ENCODE measurements at regions not wholly inside any gene's neighbourhood (a gene's known extent, or its start where the extent isn't known, plus 50 kb on each side); places are given as distances from the start of the nearest gene placed in this dataset.

GRCh38 chrX:79556800-79557199 lies 189.7 kb upstream of the ITM2A start:
- no peak overlapping the region for H3K4me2 ChIP-seq (ENCODE audit: insufficient read depth, low read length, poor library complexity, severe bottlenecking)
- H2AK5ac ChIP-seq (ENCODE audit: low read depth, low read length), result no peak overlapping the region
- H3K79me1 ChIP-seq (ENCODE audit: low read depth, low read length), result no peaks in the 10 kb centered on the region
- no peaks in the 10 kb centered on the region for H3K27me3 ChIP-seq (ENCODE audit: control insufficient read depth in 3 of 3, insufficient read depth in 3 of 3, low read depth in 1 of 3, low read length in 3 of 3)
- H3K14ac ChIP-seq (ENCODE audit: low read length), result no peak overlapping the region
- no peak overlapping the region for H3K18ac ChIP-seq (ENCODE audit: low read length)
- DNase-seq (ENCODE audit: low spot score), result no peak
- H2BK12ac ChIP-seq (ENCODE audit: low read length), result no peak overlapping the region
- H4K91ac ChIP-seq (ENCODE audit: low read depth, low read length, poor library complexity), result no peak overlapping the region
- H3K4me1 ChIP-seq (ENCODE audit: control insufficient read depth in 2 of 2, insufficient read depth in 1 of 2, low read depth in 1 of 2, low read length in 2 of 2), result no peaks in the 10 kb centered on the region
- no peak overlapping the region for H2BK120ac ChIP-seq (ENCODE audit: low read depth, low read length)
- no peaks in the 10 kb centered on the region for H3K36me3 ChIP-seq (replicated peaks in 1 of 2; ENCODE audit: control insufficient read depth in 2 of 2, insufficient read depth in 2 of 2, low read length in 2 of 2)
- H4K8ac ChIP-seq (ENCODE audit: low read depth, low read length), result no peak overlapping the region
- no peak overlapping the region for H2BK15ac ChIP-seq (ENCODE audit: low read length)
- no peak overlapping the region for H3K9ac ChIP-seq (ENCODE audit: low read depth, low read length, poor library complexity)
- no peak overlapping the region for H2BK5ac ChIP-seq (ENCODE audit: low read length)
- no peak overlapping the region for H3K23ac ChIP-seq (ENCODE audit: low read depth, low read length, poor library complexity)
- H2AFZ ChIP-seq (ENCODE audit: low read length), result no peak overlapping the region
- WGBS, 2 donors (ENCODE audit: extremely low coverage in 2 of 2, insufficient read length in 2 of 2, insufficient replicate concordance in 1 of 2), result no CpG with 5 or more reads among the region's 2 CpGs
- H3K27ac ChIP-seq (replicated peaks; ENCODE audit: low read length), result no peak overlapping the region
- H3K9me3 ChIP-seq (replicated peaks in 1 of 2; ENCODE audit: control insufficient read depth in 2 of 2, insufficient read depth in 1 of 2, low read depth in 1 of 2, low read length in 2 of 2), result no peaks in the 10 kb centered on the region
- no peak overlapping the region for H3K4ac ChIP-seq (ENCODE audit: low read length)
- no peak overlapping the region for H3K4me3 ChIP-seq (ENCODE audit: low read length in 2 of 2)

GRCh38 chrX:79530310-79531108 lies 163.4 kb upstream of the ITM2A start:
- no peaks in the 10 kb centered on the region for H3K9me3 ChIP-seq (replicated peaks in 1 of 2; ENCODE audit: control insufficient read depth in 2 of 2, insufficient read depth in 1 of 2, low read depth in 1 of 2, low read length in 2 of 2)
- no peak overlapping the region for H2AFZ ChIP-seq (ENCODE audit: low read length)
- no peak overlapping the region for H3K18ac ChIP-seq (ENCODE audit: low read length)
- no peaks in the 10 kb centered on the region for H3K79me1 ChIP-seq (ENCODE audit: low read depth, low read length)
- H4K91ac ChIP-seq (ENCODE audit: low read depth, low read length, poor library complexity), result no peak overlapping the region
- no peak overlapping the region for H2BK12ac ChIP-seq (ENCODE audit: low read length)
- H3K27me3 ChIP-seq (ENCODE audit: control insufficient read depth in 3 of 3, insufficient read depth in 3 of 3, low read depth in 1 of 3, low read length in 3 of 3), result no peaks in the 10 kb centered on the region
- no peak overlapping the region for H3K4me3 ChIP-seq (ENCODE audit: low read length in 2 of 2)
- H3K4me1 ChIP-seq (ENCODE audit: control insufficient read depth in 2 of 2, insufficient read depth in 1 of 2, low read depth in 1 of 2, low read length in 2 of 2), result no peaks in the 10 kb centered on the region
- no peak overlapping the region for H2BK15ac ChIP-seq (ENCODE audit: low read length)
- no CpG with 5 or more reads among the region's 27 CpGs for WGBS, 2 donors (ENCODE audit: extremely low coverage in 2 of 2, insufficient read length in 2 of 2, insufficient replicate concordance in 1 of 2)
- no peak overlapping the region for H3K9ac ChIP-seq (ENCODE audit: low read depth, low read length, poor library complexity)
- H3K27ac ChIP-seq (replicated peaks; ENCODE audit: low read length), result no peak overlapping the region
- H3K14ac ChIP-seq (ENCODE audit: low read length), result no peak overlapping the region
- H2BK5ac ChIP-seq (ENCODE audit: low read length), result no peak overlapping the region
- H3K4ac ChIP-seq (ENCODE audit: low read length), result no peak overlapping the region
- H2AK5ac ChIP-seq (ENCODE audit: low read depth, low read length), result no peak overlapping the region
- no peak overlapping the region for H3K23ac ChIP-seq (ENCODE audit: low read depth, low read length, poor library complexity)
- no peak for DNase-seq (ENCODE audit: low spot score)
- H4K8ac ChIP-seq (ENCODE audit: low read depth, low read length), result no peak overlapping the region
- H3K36me3 ChIP-seq (replicated peaks in 1 of 2; ENCODE audit: control insufficient read depth in 2 of 2, insufficient read depth in 2 of 2, low read length in 2 of 2), result no peaks in the 10 kb centered on the region
- no peak overlapping the region for H3K4me2 ChIP-seq (ENCODE audit: insufficient read depth, low read length, poor library complexity, severe bottlenecking)
- no peak overlapping the region for H2BK120ac ChIP-seq (ENCODE audit: low read depth, low read length)

- no peaks in the 10 kb centered on the region for H3K79me1 ChIP-seq (ENCODE audit: low read depth, low read length)
- H3K4ac ChIP-seq (ENCODE audit: low read length), result no peak overlapping the region
- WGBS, 2 donors (ENCODE audit: extremely low coverage in 2 of 2, insufficient read length in 2 of 2, insufficient replicate concordance in 1 of 2), result no CpG with 5 or more reads among the region's 2 CpGs
- H2BK5ac ChIP-seq (ENCODE audit: low read length), result no peak overlapping the region
- H2AK5ac ChIP-seq (ENCODE audit: low read depth, low read length), result no peak overlapping the region
- H3K9ac ChIP-seq (ENCODE audit: low read depth, low read length, poor library complexity), result no peak overlapping the region
- no peak overlapping the region for H2BK15ac ChIP-seq (ENCODE audit: low read length)
- no peak overlapping the region for H3K18ac ChIP-seq (ENCODE audit: low read length)
- no peak overlapping the region for H3K4me3 ChIP-seq (ENCODE audit: low read length in 2 of 2)
- no peak overlapping the region for H3K27ac ChIP-seq (replicated peaks; ENCODE audit: low read length)
- no peaks in the 10 kb centered on the region for H3K9me3 ChIP-seq (replicated peaks in 1 of 2; ENCODE audit: control insufficient read depth in 2 of 2, insufficient read depth in 1 of 2, low read depth in 1 of 2, low read length in 2 of 2)
- no peak overlapping the region for H4K8ac ChIP-seq (ENCODE audit: low read depth, low read length)
- H3K36me3 ChIP-seq (replicated peaks in 1 of 2; ENCODE audit: control insufficient read depth in 2 of 2, insufficient read depth in 2 of 2, low read length in 2 of 2), result no peaks in the 10 kb centered on the region
- H2BK12ac ChIP-seq (ENCODE audit: low read length), result no peak overlapping the region
- no peak overlapping the region for H2BK120ac ChIP-seq (ENCODE audit: low read depth, low read length)
- DNase-seq (ENCODE audit: low spot score), result no peak
- no peak overlapping the region for H3K4me2 ChIP-seq (ENCODE audit: insufficient read depth, low read length, poor library complexity, severe bottlenecking)
- H3K23ac ChIP-seq (ENCODE audit: low read depth, low read length, poor library complexity), result no peak overlapping the region
- H3K14ac ChIP-seq (ENCODE audit: low read length), result no peak overlapping the region
- H3K4me1 ChIP-seq (ENCODE audit: control insufficient read depth in 2 of 2, insufficient read depth in 1 of 2, low read depth in 1 of 2, low read length in 2 of 2), result no peaks in the 10 kb centered on the region
- no peaks in the 10 kb centered on the region for H3K27me3 ChIP-seq (ENCODE audit: control insufficient read depth in 3 of 3, insufficient read depth in 3 of 3, low read depth in 1 of 3, low read length in 3 of 3)
- no peak overlapping the region for H4K91ac ChIP-seq (ENCODE audit: low read depth, low read length, poor library complexity)
- no peak overlapping the region for H2AFZ ChIP-seq (ENCODE audit: low read length)
Measured at GRCh38 chrX:79524642-79525041, 157.5 kb upstream of the ITM2A start.

GRCh38 chrX:79515529-79515928 lies 148.4 kb upstream of the ITM2A start:
- no peak overlapping the region for H3K23ac ChIP-seq (ENCODE audit: low read depth, low read length, poor library complexity)
- H3K36me3 ChIP-seq (replicated peaks in 1 of 2; ENCODE audit: control insufficient read depth in 2 of 2, insufficient read depth in 2 of 2, low read length in 2 of 2), result no peaks in the 10 kb centered on the region
- H3K9ac ChIP-seq (ENCODE audit: low read depth, low read length, poor library complexity), result no peak overlapping the region
- H3K27ac ChIP-seq (replicated peaks; ENCODE audit: low read length), result no peak overlapping the region
- no peak overlapping the region for H2AK5ac ChIP-seq (ENCODE audit: low read depth, low read length)
- WGBS, 2 donors (ENCODE audit: extremely low coverage in 2 of 2, insufficient read length in 2 of 2, insufficient replicate concordance in 1 of 2), result no CpG with 5 or more reads among the region's 7 CpGs
- H2BK15ac ChIP-seq (ENCODE audit: low read length), result no peak overlapping the region
- H3K4ac ChIP-seq (ENCODE audit: low read length), result no peak overlapping the region
- H3K4me2 ChIP-seq (ENCODE audit: insufficient read depth, low read length, poor library complexity, severe bottlenecking), result no peak overlapping the region
- DNase-seq (ENCODE audit: low spot score), result no peak
- H2BK12ac ChIP-seq (ENCODE audit: low read length), result no peak overlapping the region
- no peak overlapping the region for H4K8ac ChIP-seq (ENCODE audit: low read depth, low read length)
- H3K4me1 ChIP-seq (ENCODE audit: control insufficient read depth in 2 of 2, insufficient read depth in 1 of 2, low read depth in 1 of 2, low read length in 2 of 2), result no peaks in the 10 kb centered on the region
- H3K14ac ChIP-seq (ENCODE audit: low read length), result no peak overlapping the region
- H3K79me1 ChIP-seq (ENCODE audit: low read depth, low read length), result no peaks in the 10 kb centered on the region
- H3K18ac ChIP-seq (ENCODE audit: low read length), result no peak overlapping the region
- no peak overlapping the region for H2BK5ac ChIP-seq (ENCODE audit: low read length)
- no peak overlapping the region for H2AFZ ChIP-seq (ENCODE audit: low read length)
- no peaks in the 10 kb centered on the region for H3K27me3 ChIP-seq (ENCODE audit: control insufficient read depth in 3 of 3, insufficient read depth in 3 of 3, low read depth in 1 of 3, low read length in 3 of 3)
- H2BK120ac ChIP-seq (ENCODE audit: low read depth, low read length), result no peak overlapping the region
- H4K91ac ChIP-seq (ENCODE audit: low read depth, low read length, poor library complexity), result no peak overlapping the region
- H3K4me3 ChIP-seq (ENCODE audit: low read length in 2 of 2), result no peak overlapping the region
- no peaks in the 10 kb centered on the region for H3K9me3 ChIP-seq (replicated peaks in 1 of 2; ENCODE audit: control insufficient read depth in 2 of 2, insufficient read depth in 1 of 2, low read depth in 1 of 2, low read length in 2 of 2)
